Trophoblast cell (in vitro differentiated cells and primary cell): ENCODE measurements at regions not wholly inside any gene's neighbourhood (a gene's known extent, or its start where the extent isn't known, plus 50 kb on each side); places are given as distances from the start of the nearest gene placed in this dataset.

Experiments used
- DNase-seq, 2 donors: peaks; one replicate each; pipeline ENCODE4 v3.0.0-alpha.2; 2016
- H2AFZ ChIP-seq: 2 replicates; pipeline ENCODE4 v1.6.1; 2013; ENCODE audit warnings: low read length, moderate library complexity, mild to moderate bottlenecking; ENCODE audit not compliant: insufficient read depth, poor library complexity
- H2AK5ac ChIP-seq: 2 replicates; pipeline ENCODE4 v1.6.1; 2013; ENCODE audit warnings: mild to moderate bottlenecking, low read length
- H2BK120ac ChIP-seq: 2 replicates; pipeline ENCODE4 v1.6.1; 2013; ENCODE audit warnings: low read length, mild to moderate bottlenecking, moderate library complexity; ENCODE audit not compliant: insufficient read depth, poor library complexity
- H2BK12ac ChIP-seq: 2 replicates; pipeline ENCODE4 v1.6.1; 2013; ENCODE audit warnings: mild to moderate bottlenecking, low read length, moderate library complexity
- H2BK5ac ChIP-seq: 2 replicates; pipeline ENCODE4 v1.6.1; 2013; ENCODE audit warnings: low read length, low read depth, moderate library complexity, mild to moderate bottlenecking; ENCODE audit not compliant: poor library complexity
- H3K14ac ChIP-seq: 2 replicates; pipeline ENCODE4 v1.6.1; 2013; ENCODE audit warnings: mild to moderate bottlenecking, low read length
- H3K18ac ChIP-seq: 2 replicates; pipeline ENCODE4 v1.6.1; 2013; ENCODE audit warnings: mild to moderate bottlenecking, low read length
- H3K23ac ChIP-seq: 2 replicates; pipeline ENCODE4 v1.6.1; 2013; ENCODE audit warnings: low read length
- H3K27ac ChIP-seq: 2 replicates; pipeline ENCODE4 v1.5.1; 2013; ENCODE audit warnings: low read depth, mild to moderate bottlenecking, inconsistent platforms, low read length, moderate library complexity
- H3K27me3 ChIP-seq: 2 replicates; pipeline ENCODE4 v1.6.1; 2013; ENCODE audit warnings: inconsistent platforms, mild to moderate bottlenecking, low read length, moderate library complexity; ENCODE audit not compliant: insufficient read depth
- H3K36me3 ChIP-seq, 2 experiments: 1 replicate in 1 of 2; 2 replicates in 1 of 2; pipeline ENCODE4 v1.6.1; 2013; ENCODE audit warnings: low read length in 2 of 2, mild to moderate bottlenecking in 2 of 2, moderate library complexity in 1 of 2; ENCODE audit not compliant: insufficient read depth in 2 of 2, control insufficient read depth in 1 of 2
- H3K4ac ChIP-seq: 2 replicates; pipeline ENCODE4 v1.6.1; 2013; ENCODE audit warnings: low read depth, mild to moderate bottlenecking, low read length, moderate library complexity
- H3K4me1 ChIP-seq, 2 experiments: 1 replicate in 1 of 2; 2 replicates in 1 of 2; pipeline ENCODE4 v1.6.1; 2013; ENCODE audit warnings: low read length in 2 of 2, mild to moderate bottlenecking in 2 of 2, moderate library complexity in 1 of 2; ENCODE audit not compliant: insufficient read depth in 2 of 2, control insufficient read depth in 1 of 2
- H3K4me2 ChIP-seq: 2 replicates; pipeline ENCODE4 v1.6.1; 2013; ENCODE audit warnings: inconsistent platforms, mild to moderate bottlenecking, low read length, moderate library complexity
- H3K4me3 ChIP-seq: 2 replicates; pipeline ENCODE4 v1.5.1; 2013; ENCODE audit warnings: mild to moderate bottlenecking, low read depth, low read length, inconsistent platforms
- H3K79me1 ChIP-seq: one replicate; pipeline ENCODE4 v1.6.1; 2013; ENCODE audit warnings: low read length
- H3K79me2 ChIP-seq: 2 replicates; pipeline ENCODE4 v1.6.1; 2013; ENCODE audit warnings: low read length, mild to moderate bottlenecking; ENCODE audit not compliant: control insufficient read depth, insufficient read depth, poor library complexity
- H3K9ac ChIP-seq: 2 replicates; pipeline ENCODE4 v1.6.1; 2013; ENCODE audit warnings: mild to moderate bottlenecking, low read length
- H3K9me3 ChIP-seq: 2 replicates; pipeline ENCODE4 v1.6.1; 2013; ENCODE audit warnings: low read depth, mild to moderate bottlenecking, control low read depth, inconsistent platforms, low read length; ENCODE audit not compliant: insufficient read depth
- H4K12ac ChIP-seq: 2 replicates; pipeline ENCODE4 v1.6.1; 2013; ENCODE audit warnings: low read depth, mild to moderate bottlenecking, low read length, moderate library complexity
- H4K8ac ChIP-seq: 2 replicates; pipeline ENCODE4 v1.6.1; 2013; ENCODE audit warnings: low read depth, mild to moderate bottlenecking, low read length, moderate library complexity
- H4K91ac ChIP-seq: one replicate; pipeline ENCODE4 v1.6.1; 2013; ENCODE audit warnings: low read depth, mild to moderate bottlenecking, low read length, moderate library complexity
- WGBS: extraction: QIAGEN DNeasy Blood & Tissue Kit; methylation state at CpG from one replicate; pipeline ENCODE4 v1.1.7; 2013; ENCODE audit warnings: missing lambda C conversion rate; ENCODE audit not compliant: insufficient read length, insufficient coverage; ENCODE audit errors: extremely low coverage; 5-methylcytosine and 5-hydroxymethylcytosine counted together

GRCh38 chr15:70297465-70298058 is 199.8 kb upstream of the TLE3 start:
- no peak for DNase-seq
- no peak overlapping the region for H3K18ac ChIP-seq
- no peaks in the 10 kb centered on the region for H3K79me2 ChIP-seq
- H2AK5ac ChIP-seq = no peak overlapping the region
- no peak overlapping the region for H3K4me2 ChIP-seq
- H3K4me3 ChIP-seq = no peak overlapping the region
- no peak overlapping the region for H2BK120ac ChIP-seq
- no peak overlapping the region for H2BK5ac ChIP-seq
- no peak overlapping the region for H2AFZ ChIP-seq
- H4K91ac ChIP-seq = no peak overlapping the region
- H3K9ac ChIP-seq = no peak overlapping the region
- no peak overlapping the region for H3K27ac ChIP-seq
- H4K8ac ChIP-seq = no peak overlapping the region
- WGBS = no CpG with 5 or more reads among the region's 6 CpGs
- H3K4ac ChIP-seq = no peak overlapping the region
- H3K9me3 ChIP-seq = no peaks in the 10 kb centered on the region
- H3K36me3 ChIP-seq = no peaks in the 10 kb centered on the region
- H4K12ac ChIP-seq = no peak overlapping the region
- peaks cover 2 to 3% of the 10 kb centered on the region in 2 experiments for H3K4me1 ChIP-seq
- H3K79me1 ChIP-seq = peaks cover 5% of the 10 kb centered on the region
- no peak overlapping the region for H3K14ac ChIP-seq
- no peak overlapping the region for H3K23ac ChIP-seq
- H3K27me3 ChIP-seq = no peaks in the 10 kb centered on the region
- no peak overlapping the region for H2BK12ac ChIP-seq

- H3K27ac ChIP-seq = no peak overlapping the region
Measured at GRCh38 chr15:70294731-70295305, 197.1 kb upstream of the TLE3 start.

GRCh38 chr15:70293591-70294470 is 196.1 kb upstream of the TLE3 start:
- Histone ChIP-seq H3K27ac (no peak overlapping the region), H3K18ac (no peak overlapping the region), H2BK5ac (peak overlapping the region; percentile 15), H3K9ac (no peak overlapping the region), H3K79me2 (no peaks in the 10 kb centered on the region), H4K12ac (no peak overlapping the region), H4K91ac (peak overlapping the region; percentile 60), H3K4ac (no peak overlapping the region), H3K9me3 (no peaks in the 10 kb centered on the region), H2BK12ac (no peak overlapping the region), H3K27me3 (no peaks in the 10 kb centered on the region), H3K4me2 (no peak overlapping the region), H3K79me1 (peaks cover 37% of the 10 kb centered on the region), H3K14ac (no peak overlapping the region), H2BK120ac (no peak overlapping the region), H3K4me3 (no peak overlapping the region), H3K23ac (no peak overlapping the region), H2AK5ac (no peak overlapping the region), H3K4me1 (peaks cover 38 to 40% of the 10 kb centered on the region in 2 experiments), H3K36me3 (no peaks in the 10 kb centered on the region), H2AFZ (no peak overlapping the region), H4K8ac (no peak overlapping the region)
- DNase-seq = no peak
- no CpG with 5 or more reads among the region's 10 CpGs for WGBS

More at GRCh38 chr15:70294731-70295305, 197.1 kb upstream of the TLE3 start:
- H3K4ac ChIP-seq = no peak overlapping the region
- no peak overlapping the region for H4K12ac ChIP-seq
- no peak overlapping the region for H2BK5ac ChIP-seq
- no peak overlapping the region for H3K9ac ChIP-seq
- H4K91ac ChIP-seq = peak overlapping the region; percentile 1
- no peak for DNase-seq
- no peaks in the 10 kb centered on the region for H3K9me3 ChIP-seq
- no peak overlapping the region for H4K8ac ChIP-seq
- H2AK5ac ChIP-seq = no peak overlapping the region
- no peak overlapping the region for H3K14ac ChIP-seq
- H3K23ac ChIP-seq = no peak overlapping the region
- WGBS = no CpG with 5 or more reads among the region's 3 CpGs
- H3K79me2 ChIP-seq = no peaks in the 10 kb centered on the region
- H3K18ac ChIP-seq = no peak overlapping the region
- no peaks in the 10 kb centered on the region for H3K36me3 ChIP-seq
- H2BK12ac ChIP-seq = peak overlapping the region; percentile 9
- H2BK120ac ChIP-seq = no peak overlapping the region
- H3K4me2 ChIP-seq = no peak overlapping the region
- H3K27me3 ChIP-seq = no peaks in the 10 kb centered on the region
- H2AFZ ChIP-seq = no peak overlapping the region
- no peak overlapping the region for H3K4me3 ChIP-seq
- H3K4me1 ChIP-seq = peaks cover 28 to 31% of the 10 kb centered on the region in 2 experiments
- peaks cover 30% of the 10 kb centered on the region for H3K79me1 ChIP-seq

- Histone ChIP-seq H3K4me1 (peaks cover 39 to 41% of the 10 kb centered on the region in 2 experiments), H3K79me1 (peaks cover 38% of the 10 kb centered on the region), H3K4ac (no peak overlapping the region), H3K18ac (no peak overlapping the region), H2BK5ac (no peak overlapping the region), H3K27ac (no peak overlapping the region), H3K4me3 (no peak overlapping the region), H3K14ac (no peak overlapping the region), H3K27me3 (no peaks in the 10 kb centered on the region), H3K9ac (no peak overlapping the region), H4K12ac (no peak overlapping the region), H2BK12ac (no peak overlapping the region), H3K9me3 (no peaks in the 10 kb centered on the region), H4K91ac (no peak overlapping the region), H4K8ac (no peak overlapping the region), H2AK5ac (no peak overlapping the region), H3K23ac (no peak overlapping the region), H3K36me3 (no peaks in the 10 kb centered on the region), H3K79me2 (no peaks in the 10 kb centered on the region), H2AFZ (no peak overlapping the region), H3K4me2 (no peak overlapping the region), H2BK120ac (no peak overlapping the region)
- no CpG with 5 or more reads among the region's 1 CpG for WGBS
- DNase-seq = no peak
Measured at GRCh38 chr15:70293138-70293537, 195.4 kb upstream of the TLE3 start.
